ENCODE measurements at regions not wholly inside any gene's neighbourhood (a gene's known extent, or its start where the extent isn't known, plus 50 kb on each side); places are given as distances from the start of the nearest gene placed in this dataset.
"Not testable (repeated sequence)": the region's sequence is repeated elsewhere in the genome, so short reads cannot be mapped to it uniquely, and the experiment has no call there.

GRCh38 chr1:146443088-146443870 is 214.5 kb upstream of the NOTCH2NLA start:
- TF ChIP-seq, protein P1, sequence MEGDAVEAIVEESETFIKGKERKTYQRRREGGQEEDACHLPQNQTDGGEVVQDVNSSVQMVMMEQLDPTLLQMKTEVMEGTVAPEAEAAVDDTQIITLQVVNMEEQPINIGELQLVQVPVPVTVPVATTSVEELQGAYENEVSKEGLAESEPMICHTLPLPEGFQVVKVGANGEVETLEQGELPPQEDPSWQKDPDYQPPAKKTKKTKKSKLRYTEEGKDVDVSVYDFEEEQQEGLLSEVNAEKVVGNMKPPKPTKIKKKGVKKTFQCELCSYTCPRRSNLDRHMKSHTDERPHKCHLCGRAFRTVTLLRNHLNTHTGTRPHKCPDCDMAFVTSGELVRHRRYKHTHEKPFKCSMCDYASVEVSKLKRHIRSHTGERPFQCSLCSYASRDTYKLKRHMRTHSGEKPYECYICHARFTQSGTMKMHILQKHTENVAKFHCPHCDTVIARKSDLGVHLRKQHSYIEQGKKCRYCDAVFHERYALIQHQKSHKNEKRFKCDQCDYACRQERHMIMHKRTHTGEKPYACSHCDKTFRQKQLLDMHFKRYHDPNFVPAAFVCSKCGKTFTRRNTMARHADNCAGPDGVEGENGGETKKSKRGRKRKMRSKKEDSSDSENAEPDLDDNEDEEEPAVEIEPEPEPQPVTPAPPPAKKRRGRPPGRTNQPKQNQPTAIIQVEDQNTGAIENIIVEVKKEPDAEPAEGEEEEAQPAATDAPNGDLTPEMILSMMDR (IDR thresholded peaks at IDR 0.05; ENCODE audit: low read depth, low read length): not testable (repeated sequence)
- TF ChIP-seq POLR2A (IDR thresholded peaks at IDR 0.05; ENCODE audit: extremely low read depth, insufficient read length); MYC (IDR thresholded peaks at IDR 0.05; ENCODE audit: low read depth, low read length); MAX (IDR thresholded peaks at IDR 0.05; ENCODE audit: low read depth, low read length): not testable (repeated sequence)
